Keratinocyte (primary cell): ENCODE measurements at regions not wholly inside any gene's neighbourhood (a gene's known extent, or its start where the extent isn't known, plus 50 kb on each side); places are given as distances from the start of the nearest gene placed in this dataset.
"Not testable (repeated sequence)": the region's sequence is repeated elsewhere in the genome, so short reads cannot be mapped to it uniquely, and the experiment has no call there.

Source experiments
- DNase-seq: peaks from one replicate; pipeline ENCODE4 v3.0.0-alpha.2; 2011; ENCODE audit warnings: low read depth, missing footprints, low spot score
- FAIRE-seq: peaks from 2 replicates; lab custom pipeline; 2011; peaks lifted over from hg19 to GRCh38; lab: Jason Lieb, UNC
- H2AFZ ChIP-seq: 2 replicates; pipeline ENCODE4 v1.6.0; 2012; ENCODE audit warnings: low read length, control low read depth, inconsistent platforms; ENCODE audit not compliant: control insufficient read depth
- H3K27ac ChIP-seq: 2 replicates; pipeline ENCODE4 v1.5.1; 2011; ENCODE audit warnings: low read length; ENCODE audit not compliant: control insufficient read depth, insufficient read depth
- H3K27me3 ChIP-seq: 3 replicates; pipeline ENCODE4 v1.6.0; 2011; ENCODE audit warnings: low read length; ENCODE audit not compliant: control insufficient read depth, insufficient read depth; ENCODE audit errors: extremely low read depth
- H3K36me3 ChIP-seq, 2 experiments: 2 replicates in 1 of 2; 3 replicates in 1 of 2; pipeline ENCODE4 v1.5.1; 2011; ENCODE audit warnings: low read length in 2 of 2, mild to moderate bottlenecking in 1 of 2; ENCODE audit not compliant: control insufficient read depth in 2 of 2, insufficient read depth in 2 of 2; ENCODE audit errors: extremely low read depth in 1 of 2
- H3K4me1 ChIP-seq: 3 replicates; pipeline ENCODE4 v1.5.1; 2011; ENCODE audit warnings: low read length; ENCODE audit not compliant: control insufficient read depth, insufficient read depth; ENCODE audit errors: extremely low read depth
- H3K4me2 ChIP-seq: 3 replicates; pipeline ENCODE4 v1.6.0; 2011; ENCODE audit warnings: low read depth, low read length; ENCODE audit not compliant: control insufficient read depth, insufficient read depth; ENCODE audit errors: extremely low read depth
- H3K4me3 ChIP-seq, 3 experiments: fragments of 200-600 bp in 1 of 3; sonication (generic) in 1 of 3; 2 replicates in 2 of 3; 3 replicates in 1 of 3; pipeline ENCODE4 v1.5.1; 2011 to 2016; ENCODE audit warnings: low read length in 3 of 3, mild to moderate bottlenecking in 3 of 3, control low read depth in 2 of 3, inconsistent platforms in 1 of 3, low read depth in 1 of 3, mixed read lengths in 1 of 3, mixed run types in 1 of 3, moderate library complexity in 1 of 3; ENCODE audit not compliant: control insufficient read depth in 2 of 3, insufficient read depth in 2 of 3; ENCODE audit errors: extremely low read depth in 1 of 3
- H3K79me2 ChIP-seq: 2 replicates; pipeline ENCODE4 v1.6.0; 2012; ENCODE audit warnings: low read length; ENCODE audit not compliant: control insufficient read depth, insufficient read depth
- H3K9ac ChIP-seq: 3 replicates; pipeline ENCODE4 v1.6.0; 2011; ENCODE audit warnings: low read length; ENCODE audit not compliant: control insufficient read depth, insufficient read depth; ENCODE audit errors: extremely low read depth
- H3K9me1 ChIP-seq: 3 replicates; pipeline ENCODE4 v1.6.0; 2011; ENCODE audit warnings: low read length; ENCODE audit not compliant: control insufficient read depth, insufficient read depth; ENCODE audit errors: extremely low read depth
- H3K9me3 ChIP-seq: 2 replicates; pipeline ENCODE4 v1.5.1; 2012; ENCODE audit warnings: low read depth, low read length; ENCODE audit not compliant: control insufficient read depth
- H4K20me1 ChIP-seq: 3 replicates; pipeline ENCODE4 v1.6.0; 2011; ENCODE audit warnings: low read length; ENCODE audit not compliant: control insufficient read depth, insufficient read depth; ENCODE audit errors: extremely low read depth
- EZH2 ChIP-seq: IDR thresholded peaks from one replicate; pipeline ENCODE4 v1.6.1; 2012; ENCODE audit warnings: inconsistent platforms, mild to moderate bottlenecking, low read length, moderate library complexity
- dilution Hi-C: fragments of 300-500 bp; cut with MboI; formaldehyde crosslinking; loops from one replicate; pipeline ENCODE4 v1.7.0; 2020; ENCODE audit warnings: low sequenced_read_pairs; ENCODE audit not compliant: extremely low pct_ligation_motif_present
- TF ChIP-seq, protein P1 (sequence below), 3 experiments: IDR thresholded peaks in 1 of 3; conservative IDR thresholded peaks in 1 of 3; optimal IDR thresholded peaks in 1 of 3; 2 replicates in 2 of 3; 3 replicates in 1 of 3; pipeline versions ENCODE3 to v1.5.1; 2011; ENCODE audit warnings: low read length in 3 of 3, mild to moderate bottlenecking in 3 of 3, moderate library complexity in 2 of 3, control low read depth in 1 of 3, inconsistent platforms in 1 of 3; ENCODE audit not compliant: insufficient read depth in 2 of 3; ENCODE audit errors: extremely low read depth in 1 of 3

- Histone ChIP-seq H3K4me3 (no peak overlapping the region), H3K4me1 (no peaks in the 10 kb centered on the region), H3K4me2 (no peak overlapping the region), H4K20me1 (no peaks in the 10 kb centered on the region), H3K36me3 (no peaks in the 10 kb centered on the region), H2AFZ (no peak overlapping the region), H3K9ac (no peak overlapping the region), H3K9me3 (no peaks in the 10 kb centered on the region), H3K9me1 (no peaks in the 10 kb centered on the region), H3K79me2 (no peaks in the 10 kb centered on the region), H3K27ac (no peak overlapping the region), H3K27me3 (no peaks in the 10 kb centered on the region)
- DNase-seq (no peak), FAIRE-seq (no peak)
- dilution Hi-C loops, result no loop called here
- TF ChIP-seq, protein P1, sequence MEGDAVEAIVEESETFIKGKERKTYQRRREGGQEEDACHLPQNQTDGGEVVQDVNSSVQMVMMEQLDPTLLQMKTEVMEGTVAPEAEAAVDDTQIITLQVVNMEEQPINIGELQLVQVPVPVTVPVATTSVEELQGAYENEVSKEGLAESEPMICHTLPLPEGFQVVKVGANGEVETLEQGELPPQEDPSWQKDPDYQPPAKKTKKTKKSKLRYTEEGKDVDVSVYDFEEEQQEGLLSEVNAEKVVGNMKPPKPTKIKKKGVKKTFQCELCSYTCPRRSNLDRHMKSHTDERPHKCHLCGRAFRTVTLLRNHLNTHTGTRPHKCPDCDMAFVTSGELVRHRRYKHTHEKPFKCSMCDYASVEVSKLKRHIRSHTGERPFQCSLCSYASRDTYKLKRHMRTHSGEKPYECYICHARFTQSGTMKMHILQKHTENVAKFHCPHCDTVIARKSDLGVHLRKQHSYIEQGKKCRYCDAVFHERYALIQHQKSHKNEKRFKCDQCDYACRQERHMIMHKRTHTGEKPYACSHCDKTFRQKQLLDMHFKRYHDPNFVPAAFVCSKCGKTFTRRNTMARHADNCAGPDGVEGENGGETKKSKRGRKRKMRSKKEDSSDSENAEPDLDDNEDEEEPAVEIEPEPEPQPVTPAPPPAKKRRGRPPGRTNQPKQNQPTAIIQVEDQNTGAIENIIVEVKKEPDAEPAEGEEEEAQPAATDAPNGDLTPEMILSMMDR (optimal IDR thresholded peaks at IDR 0.05 in 1 of 3, IDR thresholded peaks at IDR 0.05 in 1 of 3, conservative IDR thresholded peaks at IDR 0.05 in 1 of 3; ENCODE audit: extremely low read depth in 1 of 3, insufficient read depth in 2 of 3, low read length in 3 of 3), result no peak
- TF ChIP-seq EZH2, result no peak
Observed at GRCh38 chr18:47644896-47645295, 285.6 kb downstream of the SMAD2 start.

DNA sequence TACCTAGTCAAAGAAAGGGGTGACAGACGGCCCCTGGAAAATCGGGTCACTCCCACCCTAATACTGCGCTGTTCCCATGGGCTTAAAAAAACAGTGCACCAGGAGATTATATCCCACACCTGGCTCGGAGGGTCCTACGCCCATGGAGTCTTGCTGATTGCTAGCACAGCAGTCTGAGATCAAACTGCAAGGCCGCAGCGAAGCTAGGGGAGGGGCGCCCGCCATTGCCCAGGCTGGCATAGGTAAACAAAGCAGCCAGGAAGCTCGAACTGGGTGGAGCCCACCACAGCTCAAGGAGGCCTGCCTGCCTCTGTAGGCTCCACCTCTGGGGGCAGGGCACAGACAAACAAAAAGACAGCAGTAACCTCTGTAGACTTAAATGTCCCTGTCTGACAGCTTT, 292.9 kb downstream of the SMAD2 start:
- dilution Hi-C loops, DNase-seq, H2AFZ ChIP-seq, H3K9me1 ChIP-seq, H3K27ac ChIP-seq, H3K9ac ChIP-seq, H3K9me3 ChIP-seq, H3K4me3 ChIP-seq, FAIRE-seq, H3K27me3 ChIP-seq, H3K79me2 ChIP-seq, H3K4me2 ChIP-seq, H3K4me1 ChIP-seq, H3K36me3 ChIP-seq, H4K20me1 ChIP-seq: not testable (repeated sequence)

DNA sequence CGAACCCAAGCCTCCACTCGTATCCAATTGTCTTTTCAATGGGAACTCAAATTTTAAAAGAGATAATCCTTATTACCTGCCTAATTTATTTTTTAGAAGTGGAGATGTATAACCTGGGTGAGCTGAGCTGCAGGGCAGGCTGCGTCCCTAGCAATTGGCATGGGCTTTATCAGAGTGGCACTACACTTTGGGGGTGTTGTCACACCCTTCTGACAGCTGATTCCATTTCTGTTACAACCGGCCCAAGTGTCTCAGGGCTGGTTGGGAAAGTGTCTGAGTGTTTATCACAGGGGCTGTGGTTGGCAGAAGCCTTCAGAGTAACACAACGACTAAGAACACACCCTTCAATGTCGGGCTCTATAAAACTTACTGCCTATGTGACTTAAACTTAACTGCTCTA, 295.0 kb downstream of the SMAD2 start:
- no peak for FAIRE-seq
- Histone ChIP-seq H3K4me1 (no peaks in the 10 kb centered on the region), H3K4me3 (no peak overlapping the region), H3K9me3 (no peaks in the 10 kb centered on the region), H3K27ac (no peak overlapping the region), H3K9ac (no peak overlapping the region), H4K20me1 (no peaks in the 10 kb centered on the region), H3K9me1 (no peaks in the 10 kb centered on the region), H3K36me3 (no peaks in the 10 kb centered on the region), H3K27me3 (no peaks in the 10 kb centered on the region), H2AFZ (no peak overlapping the region), H3K79me2 (no peaks in the 10 kb centered on the region), H3K4me2 (no peak overlapping the region)
- dilution Hi-C loops, result no loop called here
- no peak for TF ChIP-seq EZH2
- TF ChIP-seq, protein P1 (optimal IDR thresholded peaks at IDR 0.05 in 1 of 3, IDR thresholded peaks at IDR 0.05 in 1 of 3, conservative IDR thresholded peaks at IDR 0.05 in 1 of 3; ENCODE audit: extremely low read depth in 1 of 3, insufficient read depth in 2 of 3, low read length in 3 of 3), result no peak
- no peak for DNase-seq
